Body of pancreas (tissue), 4 donors: ENCODE measurements at regions not wholly inside any gene's neighbourhood (a gene's known extent, or its start where the extent isn't known, plus 50 kb on each side); places are given as distances from the start of the nearest gene placed in this dataset.

Experiments used
- CTCF ChIP-seq, 7 experiments: fragments of 450-650 bp in 4 of 7; fragments of 200-600 bp in 3 of 7; sonication (generic) in 3 of 7; IDR thresholded peaks; one replicate each; pipeline ENCODE4 v1.5.1; 2016 to 2019; ENCODE audit warnings: antibody characterized with exemption in 7 of 7
- POLR2A ChIP-seq, 3 donors: fragments of 450-650 bp; IDR thresholded peaks; one replicate each; pipeline ENCODE4 v1.6.1; 2016; ENCODE audit warnings: antibody characterized with exemption in 3 of 3, mild to moderate bottlenecking in 2 of 3

GRCh38 chr6:142014515-142014914, 118.2 kb upstream of the GJE1 start:
- no peak for TF ChIP-seq CTCF (IDR thresholded peaks at IDR 0.05)
- no peak for TF ChIP-seq POLR2A (IDR thresholded peaks at IDR 0.05)
